ENCODE measurements at regions not wholly inside any gene's neighbourhood (a gene's known extent, or its start where the extent isn't known, plus 50 kb on each side); places are given as distances from the start of the nearest gene placed in this dataset.

GRCh38 chr7:81098213-81098612, 179.4 kb upstream of the SEMA3C start:
- H3K9ac ChIP-seq (ENCODE audit: insufficient read depth, low read depth, low read length) = no peak overlapping the region
- ChIA-PET CTCF (ENCODE audit: low intra/inter-chr PET ratio, low total read pairs) (no interaction called here), POLR2A (no interaction called here)
- H4K20me1 ChIP-seq (ENCODE audit: insufficient read depth, low read length) = no peaks in the 10 kb centered on the region
- intact Hi-C loops (cut with micrococcal nuclease; ENCODE audit: unreplicated experiment) (no loop called here), in situ Hi-C loops (cut with HindIII; ENCODE audit: extremely low pct_ligation_motif_present, low pct_unique_long_range_greater_than_20kb) (no loop called here)
- FAIRE-seq (no peak), DNase-seq (ENCODE audit: low spot score) (no peak), ATAC-seq (no peak)
- H3K79me2 ChIP-seq (ENCODE audit: insufficient read depth, low read length) = no peaks in the 10 kb centered on the region
- no peak overlapping the region for H3K4me2 ChIP-seq (ENCODE audit: low read depth, low read length)
- no peak overlapping the region for H3K4me3 ChIP-seq (replicated peaks in 1 of 3; ENCODE audit: insufficient read depth in 1 of 3, low read depth in 2 of 3, low read length in 3 of 3)
- no TSS peak for BruUV-seq (replicated peaks)
- H2AFZ ChIP-seq (ENCODE audit: low read length) = no peak overlapping the region
- H3K27ac ChIP-seq (ENCODE audit: extremely low read length, insufficient read depth, low read length) = no peak overlapping the region
- 45% methylated on average over 3 of the region's 3 CpGs for WGBS (ENCODE audit: low lambda C conversion rate)
- H3K9me3 ChIP-seq (ENCODE audit: low read length) = no peaks in the 10 kb centered on the region
- H3K4me1 ChIP-seq (ENCODE audit: insufficient read depth, low read length) = no peaks in the 10 kb centered on the region
- TF ChIP-seq TRIM24 (CRISPR knock-in tag; IDR thresholded peaks at IDR 0.05) (no peak), ZNF788 (CRISPR knock-in tag; IDR thresholded peaks at IDR 0.05; ENCODE audit: borderline replicate concordance) (no peak)
- H3K36me3 ChIP-seq (replicated peaks in 1 of 2; ENCODE audit: control insufficient read depth in 1 of 2, insufficient read depth in 2 of 2, low read length in 2 of 2) = no peaks in the 10 kb centered on the region
- no peaks in the 10 kb centered on the region for H3K27me3 ChIP-seq (ENCODE audit: control insufficient read depth in 1 of 2, insufficient read depth in 2 of 2, low read length in 2 of 2)

- intact Hi-C loops (cut with micrococcal nuclease; ENCODE audit: unreplicated experiment) (no loop called here), in situ Hi-C loops (cut with HindIII; ENCODE audit: extremely low pct_ligation_motif_present, low pct_unique_long_range_greater_than_20kb) (no loop called here)
- no peaks in the 10 kb centered on the region for H4K20me1 ChIP-seq (ENCODE audit: insufficient read depth, low read length)
- POLR2A ChIA-PET = no interaction called here
- FAIRE-seq = no peak
- DNase-seq (ENCODE audit: low spot score) = no peak
- no peaks in the 10 kb centered on the region for H3K79me2 ChIP-seq (ENCODE audit: insufficient read depth, low read length)
- no peaks in the 10 kb centered on the region for H3K4me1 ChIP-seq (ENCODE audit: insufficient read depth, low read length)
- CTCF ChIA-PET (ENCODE audit: low intra/inter-chr PET ratio, low total read pairs) = no interaction called here
- no peak overlapping the region for H3K4me2 ChIP-seq (ENCODE audit: low read depth, low read length)
- H3K4me3 ChIP-seq (replicated peaks in 1 of 3; ENCODE audit: insufficient read depth in 1 of 3, low read depth in 2 of 3, low read length in 3 of 3) = no peak overlapping the region
- 34% methylated on average over 3 of the region's 3 CpGs for WGBS (ENCODE audit: low lambda C conversion rate)
- BruUV-seq (replicated peaks) = no TSS peak
- H2AFZ ChIP-seq (ENCODE audit: low read length) = no peak overlapping the region
- H3K27me3 ChIP-seq (ENCODE audit: control insufficient read depth in 1 of 2, insufficient read depth in 2 of 2, low read length in 2 of 2) = no peaks in the 10 kb centered on the region
- no peak overlapping the region for H3K27ac ChIP-seq (ENCODE audit: extremely low read length, insufficient read depth, low read length)
- H3K9ac ChIP-seq (ENCODE audit: insufficient read depth, low read depth, low read length) = no peak overlapping the region
- H3K36me3 ChIP-seq (replicated peaks in 1 of 2; ENCODE audit: control insufficient read depth in 1 of 2, insufficient read depth in 2 of 2, low read length in 2 of 2) = no peaks in the 10 kb centered on the region
- H3K9me3 ChIP-seq (ENCODE audit: low read length) = no peaks in the 10 kb centered on the region
- no peak for TF ChIP-seq ZNF576 (CRISPR knock-in tag; IDR thresholded peaks at IDR 0.05)
- no peak for TF ChIP-seq GABPB1 (CRISPR knock-in tag; IDR thresholded peaks at IDR 0.05)
- TF ChIP-seq U2AF1 (optimal IDR thresholded peaks at IDR 0.05; ENCODE audit: low read depth, low read length) = no peak
- no peak for TF ChIP-seq ATF3 (CRISPR knock-in tag; IDR thresholded peaks at IDR 0.05)
- TF ChIP-seq REXO4 (CRISPR knock-in tag; IDR thresholded peaks at IDR 0.05; ENCODE audit: borderline replicate concordance) = no peak
- no peak for TF ChIP-seq IRX3 (CRISPR knock-in tag; IDR thresholded peaks at IDR 0.05; ENCODE audit: borderline replicate concordance, low read depth)
- TF ChIP-seq ZNF772 (CRISPR knock-in tag; IDR thresholded peaks at IDR 0.05) = no peak
- TF ChIP-seq ZNF275 (CRISPR knock-in tag; IDR thresholded peaks at IDR 0.05; ENCODE audit: borderline replicate concordance) = no peak
- no peak for TF ChIP-seq ZNF644 (CRISPR knock-in tag; IDR thresholded peaks at IDR 0.05; ENCODE audit: low read depth)
- no peak for TF ChIP-seq ZNF414 (CRISPR knock-in tag; IDR thresholded peaks at IDR 0.05)
- ATAC-seq = no peak
Observed at GRCh38 chr7:81094952-81095351, 176.1 kb upstream of the SEMA3C start.

Measured in HepG2 (cell line).